Right lobe of liver (tissue), 6 donors: ENCODE measurements at regions not wholly inside any gene's neighbourhood (a gene's known extent, or its start where the extent isn't known, plus 50 kb on each side); places are given as distances from the start of the nearest gene placed in this dataset.
A peak's percentile ranks its signal among the peaks of the same experiment; 100 is the strongest.

Experiments
- ATAC-seq, 4 donors: fragments of 200-7000 bp; cut with Tn5 transposase; one replicate each; pipeline ENCODE4 v1.9.1; 2020; ENCODE audit warnings: mild to moderate bottlenecking in 4 of 4, moderate library complexity in 4 of 4
- DNase-seq, 3 donors: peaks; one replicate each; pipeline ENCODE4 v3.0.0-alpha.2; 2020
- H3K27ac ChIP-seq, 3 donors: fragments of 200-600 bp; one replicate each; pipeline ENCODE4 v1.8.0; 2022
- H3K27me3 ChIP-seq, 2 donors: fragments of 200-600 bp; one replicate each; pipeline ENCODE4 v1.8.0; 2022
- H3K36me3 ChIP-seq, 4 donors: fragments of 200-600 bp; sonication (generic) in 1 of 4; one replicate each; pipeline versions ENCODE4 v1.5.1 to v1.8.0; 2017 to 2022; ENCODE audit warnings: control low read depth in 1 of 4
- H3K4me1 ChIP-seq, 4 donors: fragments of 200-600 bp; sonication (generic) in 1 of 4; one replicate each; pipeline versions ENCODE4 v1.5.1 to v1.8.0; 2017 to 2022; ENCODE audit warnings: control low read depth in 1 of 4
- H3K4me3 ChIP-seq, 3 donors: fragments of 200-600 bp; one replicate each; pipeline ENCODE4 v1.8.0; 2022
- H3K9me3 ChIP-seq, 4 donors: fragments of 200-600 bp; sonication (generic) in 1 of 4; one replicate each; pipeline versions ENCODE4 v1.5.1 to v1.8.0; 2017 to 2022; ENCODE audit warnings: control low read depth in 1 of 4
- POLR2A ChIP-seq: fragments of 450-650 bp; IDR thresholded peaks from one replicate; pipeline ENCODE4 v1.6.1; 2017; ENCODE audit warnings: antibody characterized with exemption, mild to moderate bottlenecking
- WGBS: methylation state at CpG from one replicate; pipeline ENCODE4 v1.1.6; 2018; ENCODE audit warnings: low coverage, low lambda C conversion rate; ENCODE audit not compliant: insufficient coverage; ENCODE audit errors: missing lambda C conversion rate; 5-methylcytosine and 5-hydroxymethylcytosine counted together
- intact Hi-C, 2 donors: fragments of 100-400 bp; cut with DNase I; formaldehyde crosslinking; loops; one replicate each; pipeline versions ENCODE4 v1.11.2 to v1.14.1; 2022
- TF ChIP-seq, protein P1 (sequence below), 4 donors: fragments of 200-600 bp in 3 of 4; fragments of 450-650 bp in 1 of 4; IDR thresholded peaks; one replicate each; pipeline versions ENCODE4 v1.5.1 to v1.8.0; 2016 to 2022; ENCODE audit warnings: antibody characterized with exemption in 4 of 4, mild to moderate bottlenecking in 2 of 4
- donor health status: DM: no; HTN: yes; CAD: no.
- donor health status: DM: no; HTN: no; CAD: no.
- donor health status: DM: no; HTN: no; CAD: no.
- donor health status: DM: no; HTN: yes; CAD: no.
- donor health status: DM: no; HTN: yes; CAD: no.

GRCh38 chr10:28939281-28940157 is 262.2 kb downstream of the BAMBI start:
- H3K36me3 ChIP-seq, result no peaks in the 10 kb centered on the region
- 22% methylated on average over 27 of the region's 29 CpGs for WGBS
- peak overlapping the region in 2 of 3 donors; percentile 17 to 43 for H3K4me3 ChIP-seq
- ATAC-seq (peak; percentile 91 to 97 (median 95)), DNase-seq (peak; percentile 79 to 94 (median 89))
- H3K4me1 ChIP-seq, result peaks cover 0 to 33% (median 14%) of the 10 kb centered on the region in 4 donors
- no peaks in the 10 kb centered on the region for H3K27me3 ChIP-seq
- TF ChIP-seq, protein P1, sequence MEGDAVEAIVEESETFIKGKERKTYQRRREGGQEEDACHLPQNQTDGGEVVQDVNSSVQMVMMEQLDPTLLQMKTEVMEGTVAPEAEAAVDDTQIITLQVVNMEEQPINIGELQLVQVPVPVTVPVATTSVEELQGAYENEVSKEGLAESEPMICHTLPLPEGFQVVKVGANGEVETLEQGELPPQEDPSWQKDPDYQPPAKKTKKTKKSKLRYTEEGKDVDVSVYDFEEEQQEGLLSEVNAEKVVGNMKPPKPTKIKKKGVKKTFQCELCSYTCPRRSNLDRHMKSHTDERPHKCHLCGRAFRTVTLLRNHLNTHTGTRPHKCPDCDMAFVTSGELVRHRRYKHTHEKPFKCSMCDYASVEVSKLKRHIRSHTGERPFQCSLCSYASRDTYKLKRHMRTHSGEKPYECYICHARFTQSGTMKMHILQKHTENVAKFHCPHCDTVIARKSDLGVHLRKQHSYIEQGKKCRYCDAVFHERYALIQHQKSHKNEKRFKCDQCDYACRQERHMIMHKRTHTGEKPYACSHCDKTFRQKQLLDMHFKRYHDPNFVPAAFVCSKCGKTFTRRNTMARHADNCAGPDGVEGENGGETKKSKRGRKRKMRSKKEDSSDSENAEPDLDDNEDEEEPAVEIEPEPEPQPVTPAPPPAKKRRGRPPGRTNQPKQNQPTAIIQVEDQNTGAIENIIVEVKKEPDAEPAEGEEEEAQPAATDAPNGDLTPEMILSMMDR (IDR thresholded peaks at IDR 0.05), result peak; percentile 20 to 40 (median 32)
- TF ChIP-seq POLR2A, result peak; percentile 34
- H3K9me3 ChIP-seq, result no peaks in the 10 kb centered on the region
- intact Hi-C loops, result no loop called here
- peak overlapping the region in 2 of 3 donors; percentile 47 to 63 for H3K27ac ChIP-seq

DNA sequence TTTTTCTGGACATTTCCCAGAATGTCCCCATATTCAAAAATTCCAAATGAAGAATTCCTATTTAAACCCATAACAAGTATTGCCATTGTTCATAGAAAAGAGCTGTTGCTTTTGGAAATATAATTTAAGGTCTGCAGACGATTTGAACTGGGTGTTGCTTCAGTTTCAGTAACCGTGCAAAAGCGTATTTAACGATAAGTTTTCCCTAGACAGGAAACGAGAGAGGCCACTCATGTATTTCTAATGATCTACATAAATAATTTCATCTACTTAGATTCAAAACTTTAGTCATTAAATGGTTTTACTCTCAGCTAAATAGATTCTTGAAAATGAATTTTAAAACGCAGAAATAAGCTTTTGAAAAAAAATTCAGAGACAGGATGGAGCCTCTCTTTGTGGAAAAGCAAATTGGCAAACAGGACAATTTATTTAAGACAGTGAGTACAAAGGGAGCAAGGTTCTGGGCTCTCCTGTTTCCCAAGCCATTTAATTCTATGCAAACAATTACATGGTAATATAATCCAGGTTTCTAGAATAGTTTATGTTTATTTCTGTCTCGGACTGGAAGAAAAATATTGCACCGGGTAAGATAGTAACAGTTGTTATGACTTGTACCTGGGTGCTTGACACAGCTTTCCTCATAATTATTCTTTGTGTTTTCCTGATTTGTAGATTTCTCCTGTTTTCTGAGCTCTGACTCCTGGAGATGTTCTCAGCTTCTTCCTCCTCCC is 263.0 kb downstream of the BAMBI start:
- DNase-seq, result no peak
- Histone ChIP-seq H3K36me3 (no peaks in the 10 kb centered on the region), H3K27ac (peak overlapping the region; percentile 13 to 47 (median 33)), H3K4me3 (peak overlapping the region in 1 of 3 donors; percentile 43), H3K9me3 (no peaks in the 10 kb centered on the region), H3K27me3 (no peaks in the 10 kb centered on the region), H3K4me1 (peaks cover 0 to 33% (median 14%) of the 10 kb centered on the region in 4 donors)
- TF ChIP-seq POLR2A, result no peak
- TF ChIP-seq, protein P1 (IDR thresholded peaks at IDR 0.05), result no peak
- ATAC-seq, result peak; percentile 59 to 73 (median 66)
- WGBS, result 9% methylated on average over 8 of the region's 8 CpGs
- intact Hi-C loops, result no loop called here

- no peak for DNase-seq
- WGBS, result 74% methylated on average over 1 of the region's 1 CpG
- H3K4me1 ChIP-seq, result peaks cover 0 to 33% (median 14%) of the 10 kb centered on the region in 4 donors
- no peaks in the 10 kb centered on the region for H3K36me3 ChIP-seq
- intact Hi-C loops, result no loop called here
- no peak for ATAC-seq
- no peak overlapping the region for H3K4me3 ChIP-seq
- no peaks in the 10 kb centered on the region for H3K27me3 ChIP-seq
- no peaks in the 10 kb centered on the region for H3K9me3 ChIP-seq
- no peak for TF ChIP-seq POLR2A
- TF ChIP-seq, protein P1 (IDR thresholded peaks at IDR 0.05), result no peak
- no peak overlapping the region for H3K27ac ChIP-seq
Measured at GRCh38 chr10:28942012-28942411, 264.7 kb downstream of the BAMBI start.

DNA sequence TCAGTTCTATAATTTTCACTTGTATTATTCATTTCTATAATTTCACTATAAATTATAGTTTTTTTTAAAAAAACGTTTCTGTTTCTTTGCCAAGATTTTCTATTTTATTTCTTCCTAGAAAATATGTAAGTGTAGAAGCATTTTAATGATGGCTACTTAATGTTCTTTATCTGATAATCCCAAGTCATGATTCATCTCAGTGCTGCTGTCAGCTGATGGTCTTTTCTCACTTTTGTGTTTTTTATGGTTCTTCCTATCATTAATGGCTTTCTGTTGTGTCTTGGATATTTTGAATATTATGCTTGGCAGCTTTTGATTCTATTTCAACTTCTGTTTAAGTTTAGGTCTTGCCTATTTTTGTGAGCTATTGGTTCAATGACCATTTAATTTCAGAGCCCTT is 268.6 kb downstream of the BAMBI start:
- Histone ChIP-seq H3K9me3 (no peaks in the 10 kb centered on the region), H3K27me3 (no peaks in the 10 kb centered on the region), H3K4me1 (peaks cover 0 to 3% (median 1%) of the 10 kb centered on the region in 4 donors), H3K27ac (no peak overlapping the region), H3K4me3 (no peak overlapping the region), H3K36me3 (no peaks in the 10 kb centered on the region)
- no peak for TF ChIP-seq POLR2A
- TF ChIP-seq, protein P1 (IDR thresholded peaks at IDR 0.05), result no peak
- DNase-seq (no peak), ATAC-seq (no peak)
- WGBS, result 6% methylated on average over 1 of the region's 1 CpG
- intact Hi-C loops, result no loop called here
